GM12878 (cell line): ENCODE measurements at regions not wholly inside any gene's neighbourhood (a gene's known extent, or its start where the extent isn't known, plus 50 kb on each side); places are given as distances from the start of the nearest gene placed in this dataset.

Experiments
- CTCF ChIP-seq, 3 experiments: IDR thresholded peaks in 2 of 3; conservative IDR thresholded peaks in 1 of 3; 2 replicates each; pipeline ENCODE4 v1.5.1; 2011; ENCODE audit warnings: low read depth in 3 of 3, low read length in 3 of 3, mild to moderate bottlenecking in 3 of 3, control low read depth in 2 of 3, moderate library complexity in 2 of 3, inconsistent platforms in 1 of 3, mixed read lengths in 1 of 3; ENCODE audit not compliant: control insufficient read depth in 2 of 3, insufficient read depth in 1 of 3; ENCODE audit errors: extremely low read depth in 1 of 3
- POLR2AphosphoS2 ChIP-seq: IDR thresholded peaks from 2 replicates; pipeline ENCODE4 v1.6.1; 2011; ENCODE audit warnings: low read depth, mild to moderate bottlenecking, low read length, improper control_type of control experiment, moderate library complexity
- TCF12 ChIP-seq: IDR thresholded peaks from 2 replicates; pipeline ENCODE4 v1.6.1; 2011; ENCODE audit warnings: low read depth, mild to moderate bottlenecking, low read length

GRCh38 chr4:144565527-144566195, 80.3 kb upstream of the HHIP start:
- TF ChIP-seq CTCF (IDR thresholded peaks at IDR 0.05 in 2 of 3, conservative IDR thresholded peaks at IDR 0.05 in 1 of 3; ENCODE audit: control insufficient read depth in 2 of 3, extremely low read depth in 1 of 3, insufficient read depth in 1 of 3, low read depth in 3 of 3, low read length in 3 of 3) (no peak), TCF12 (no peak), POLR2AphosphoS2 (no peak)
